ENCODE measurements at regions not wholly inside any gene's neighbourhood (a gene's known extent, or its start where the extent isn't known, plus 50 kb on each side); places are given as distances from the start of the nearest gene placed in this dataset.
"Not testable (repeated sequence)": the region's sequence is repeated elsewhere in the genome, so short reads cannot be mapped to it uniquely, and the experiment has no call there.

DNA sequence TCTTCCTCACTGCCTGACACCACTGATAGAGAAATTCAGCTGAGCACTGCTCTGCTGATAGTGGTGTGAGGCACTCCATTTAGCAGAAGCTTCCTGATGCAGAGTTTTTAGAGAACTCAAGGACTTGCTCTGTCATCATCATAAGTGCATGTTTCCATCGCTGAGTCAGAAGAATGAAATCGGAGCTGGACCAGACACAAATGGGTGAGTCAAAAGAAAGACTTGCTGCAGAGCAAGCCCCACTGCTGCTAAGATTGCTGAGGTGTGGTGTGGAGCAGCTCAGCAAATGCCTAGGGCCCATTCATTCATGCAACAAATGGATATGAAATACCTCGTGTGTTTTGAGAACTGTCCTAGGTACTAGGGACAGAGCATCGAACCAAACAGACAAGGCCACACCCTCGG lies 410.2 kb upstream of the SLC30A5 start:
- TF ChIP-seq POLR2A (IDR thresholded peaks at IDR 0.05; ENCODE audit: low read length) (no peak), GATA1 (IDR thresholded peaks at IDR 0.05; ENCODE audit: low read depth, low read length) (no peak)

GRCh38 chr5:68685863-68686262 lies 408.0 kb upstream of the SLC30A5 start:
- TF ChIP-seq POLR2A (IDR thresholded peaks at IDR 0.05; ENCODE audit: low read length): no peak
- TF ChIP-seq GATA1 (IDR thresholded peaks at IDR 0.05; ENCODE audit: low read depth, low read length): no peak
- no peak for DNase-seq

More for the DNA sequence above, 410.2 kb upstream of the SLC30A5 start:
- DNase-seq: peak; percentile 31 to 73

DNA sequence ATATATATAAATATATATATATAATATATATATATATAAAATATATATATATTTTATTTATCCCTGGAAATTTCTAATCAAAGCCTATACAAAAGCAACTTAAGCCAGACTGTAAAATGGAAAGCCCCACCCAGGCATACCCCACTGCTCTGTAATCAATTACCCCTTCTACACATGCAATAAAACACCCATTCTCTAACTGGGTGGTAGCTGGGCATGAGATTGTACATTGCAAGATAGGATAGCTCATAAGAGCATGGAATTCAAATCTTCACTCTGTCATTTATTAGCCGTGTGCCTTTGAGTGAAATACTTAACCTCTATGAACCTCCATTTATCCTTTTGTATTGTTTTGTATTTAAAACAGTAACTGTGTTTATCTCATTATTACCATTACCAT lies 405.3 kb upstream of the SLC30A5 start:
- TF ChIP-seq GATA1 (IDR thresholded peaks at IDR 0.05; ENCODE audit: low read depth, low read length) (no peak), POLR2A (IDR thresholded peaks at IDR 0.05; ENCODE audit: low read length) (no peak)
- no peak for DNase-seq

DNA sequence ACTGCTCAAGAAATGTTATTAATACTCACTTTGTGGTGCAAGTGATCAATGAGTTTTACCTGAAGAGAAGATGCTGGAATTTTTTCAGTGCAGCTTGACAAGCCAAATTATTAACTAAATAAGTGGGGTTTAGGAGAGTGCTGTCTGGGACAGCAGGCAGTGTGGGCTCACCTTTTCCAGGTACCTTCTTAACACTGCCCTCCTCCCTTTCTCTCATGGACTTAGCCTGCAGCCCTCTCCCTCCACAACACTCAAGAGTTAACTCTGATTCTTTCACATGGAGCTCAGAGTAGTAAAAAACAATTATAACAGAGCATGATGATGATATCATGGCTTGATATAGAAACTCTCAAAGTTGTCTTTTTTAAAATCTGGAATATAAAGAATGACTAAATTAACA lies 404.8 kb upstream of the SLC30A5 start:
- DNase-seq: no peak
- TF ChIP-seq GATA1 (IDR thresholded peaks at IDR 0.05; ENCODE audit: low read depth, low read length): no peak
- TF ChIP-seq POLR2A (IDR thresholded peaks at IDR 0.05; ENCODE audit: low read length): no peak

DNA sequence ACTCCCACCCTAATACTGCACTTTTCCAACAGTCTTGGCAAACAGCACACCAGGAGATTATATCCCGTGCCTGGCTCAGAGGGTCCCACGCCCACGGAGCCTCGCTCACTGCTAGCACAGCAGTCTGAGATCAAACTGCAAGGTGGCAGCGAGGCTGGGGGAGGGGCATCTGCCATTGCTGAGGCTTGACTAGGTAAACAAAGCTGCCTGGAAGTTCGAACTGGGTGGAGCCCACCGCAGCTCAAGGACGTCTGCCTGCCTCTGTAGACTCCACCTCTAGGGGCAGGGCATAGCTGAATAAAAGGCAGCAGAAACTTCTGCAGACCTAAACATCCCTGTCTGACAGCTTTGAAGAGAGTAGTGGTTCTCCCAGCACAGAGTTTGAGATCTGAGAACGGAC lies 401.9 kb upstream of the SLC30A5 start:
- not testable (repeated sequence) for DNase-seq

- TF ChIP-seq GATA1 (IDR thresholded peaks at IDR 0.05; ENCODE audit: low read depth, low read length) (no peak), POLR2A (IDR thresholded peaks at IDR 0.05; ENCODE audit: low read length) (no peak)
- DNase-seq: peak; percentile 87 to 90
These were observed 395.5 kb upstream of the SLC30A5 start for GRCh38 chr5:68698025-68698940.

GRCh38 chr5:68699966-68700365 lies 393.8 kb upstream of the SLC30A5 start:
- DNase-seq: peak in 1 of 2 experiments; percentile 6
- TF ChIP-seq GATA1 (IDR thresholded peaks at IDR 0.05; ENCODE audit: low read depth, low read length) (no peak), POLR2A (IDR thresholded peaks at IDR 0.05; ENCODE audit: low read length) (no peak)

GRCh38 chr5:68707575-68707974 lies 386.2 kb upstream of the SLC30A5 start:
- TF ChIP-seq GATA1 (IDR thresholded peaks at IDR 0.05; ENCODE audit: low read depth, low read length) (no peak), POLR2A (IDR thresholded peaks at IDR 0.05; ENCODE audit: low read length) (no peak)
- peak in 1 of 2 experiments; percentile 26 for DNase-seq

DNA sequence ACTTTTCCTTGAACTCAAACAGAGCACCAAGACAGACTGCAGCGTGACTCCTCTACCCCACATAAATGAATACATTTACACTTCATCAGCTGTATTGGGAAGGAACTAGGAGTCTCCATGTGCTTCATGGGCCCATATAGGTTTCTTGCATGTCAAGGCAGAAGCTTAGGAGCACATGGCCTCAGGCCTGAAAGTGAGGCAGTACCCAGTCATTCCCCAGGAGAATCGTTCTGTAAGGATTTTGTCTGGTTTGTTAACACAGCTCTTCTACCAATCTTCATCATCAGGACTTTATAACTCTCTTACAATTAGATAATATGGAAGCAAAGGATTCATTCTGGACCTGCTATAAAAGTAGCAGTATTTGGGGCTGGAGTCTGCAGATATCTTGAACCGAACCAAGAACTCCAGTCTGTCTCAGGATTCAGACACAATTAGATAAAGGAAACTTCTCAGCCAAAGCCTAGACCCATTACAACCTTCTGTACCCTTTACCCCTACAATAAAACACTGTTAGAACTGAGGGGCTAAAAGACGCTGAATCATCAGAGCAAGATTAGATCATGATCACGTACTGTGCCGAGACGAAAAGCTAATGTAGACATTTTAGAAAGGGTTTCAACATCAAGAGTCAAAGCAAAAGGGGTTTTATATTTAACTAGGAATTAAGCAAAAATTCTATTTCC lies 385.5 kb upstream of the SLC30A5 start:
- TF ChIP-seq POLR2A (IDR thresholded peaks at IDR 0.05; ENCODE audit: low read length) (no peak), GATA1 (IDR thresholded peaks at IDR 0.05; ENCODE audit: low read depth, low read length) (no peak)
- no peak for DNase-seq

GRCh38 chr5:68708842-68709170 lies 385.0 kb upstream of the SLC30A5 start:
- TF ChIP-seq POLR2A (IDR thresholded peaks at IDR 0.05; ENCODE audit: low read length) (no peak), GATA1 (IDR thresholded peaks at IDR 0.05; ENCODE audit: low read depth, low read length) (no peak)
- no peak for DNase-seq

DNA sequence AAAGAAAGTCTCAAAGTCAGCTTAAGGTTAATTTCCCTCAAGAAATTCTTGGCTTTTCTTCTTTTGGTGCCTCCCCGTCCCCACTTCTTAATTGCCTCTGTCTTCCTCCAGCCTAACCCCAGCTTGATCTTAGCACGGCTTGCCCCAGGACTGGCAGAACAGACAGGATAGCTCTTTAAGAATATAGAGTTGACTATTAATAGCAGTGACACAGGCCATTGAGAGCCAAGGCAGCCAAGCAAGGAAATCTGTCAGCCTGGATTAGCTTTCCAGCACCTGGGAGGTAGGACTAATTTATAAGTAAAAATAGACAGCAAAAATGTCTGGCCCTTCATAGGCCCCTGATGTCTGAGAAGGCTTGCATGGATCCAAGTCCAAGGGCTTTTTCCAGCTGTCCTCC lies 384.6 kb upstream of the SLC30A5 start:
- no peak for DNase-seq
- TF ChIP-seq POLR2A (IDR thresholded peaks at IDR 0.05; ENCODE audit: low read length) (no peak), GATA1 (IDR thresholded peaks at IDR 0.05; ENCODE audit: low read depth, low read length) (no peak)

- no peak for DNase-seq
- TF ChIP-seq GATA1 (IDR thresholded peaks at IDR 0.05; ENCODE audit: low read depth, low read length) (no peak), POLR2A (IDR thresholded peaks at IDR 0.05; ENCODE audit: low read length) (no peak)
These were observed 383.3 kb upstream of the SLC30A5 start for GRCh38 chr5:68710514-68710913.

- DNase-seq: no peak
- TF ChIP-seq GATA1 (IDR thresholded peaks at IDR 0.05; ENCODE audit: low read depth, low read length) (no peak), POLR2A (IDR thresholded peaks at IDR 0.05; ENCODE audit: low read length) (no peak)
These were observed 382.3 kb upstream of the SLC30A5 start for GRCh38 chr5:68711293-68712200.

GRCh38 chr5:68714810-68715209 lies 379.0 kb upstream of the SLC30A5 start:
- TF ChIP-seq POLR2A (IDR thresholded peaks at IDR 0.05; ENCODE audit: low read length) (no peak), GATA1 (IDR thresholded peaks at IDR 0.05; ENCODE audit: low read depth, low read length) (no peak)
- no peak for DNase-seq
